DOHH2 (cell line): ENCODE measurements at regions not wholly inside any gene's neighbourhood (a gene's known extent, or its start where the extent isn't known, plus 50 kb on each side); places are given as distances from the start of the nearest gene placed in this dataset.

Experiments
- H3F3A ChIP-seq: fragments of 200-600 bp; sonication (generic), shearing (Covaris generic); 2 replicates; pipeline ENCODE4 v1.6.0; 2016; ENCODE audit warnings: antibody characterized with exemption, mild to moderate bottlenecking; ENCODE audit not compliant: control insufficient read depth, insufficient read depth
- H3K27ac ChIP-seq: fragments of 200-600 bp; sonication (generic); 2 replicates; pipeline ENCODE4 v1.5.1; 2014; ENCODE audit warnings: low read depth, mild to moderate bottlenecking, low read length, moderate library complexity
- H3K27me3 ChIP-seq: fragments of 200-600 bp; sonication (generic); 2 replicates; pipeline ENCODE4 v1.6.1; 2014; ENCODE audit warnings: mild to moderate bottlenecking, low read length, mixed read lengths; ENCODE audit not compliant: control insufficient read depth
- H3K36me3 ChIP-seq: fragments of 200-600 bp; sonication (generic); 2 replicates; pipeline ENCODE4 v1.6.1; 2014; ENCODE audit warnings: mild to moderate bottlenecking, low read length, moderate library complexity, mixed read lengths; ENCODE audit not compliant: control insufficient read depth
- H3K4me1 ChIP-seq: fragments of 200-600 bp; sonication (generic); 2 replicates; pipeline ENCODE4 v1.6.1; 2014; ENCODE audit warnings: mild to moderate bottlenecking, low read length, mixed read lengths; ENCODE audit not compliant: control insufficient read depth
- H3K4me2 ChIP-seq: fragments of 200-600 bp; sonication (generic); 2 replicates; pipeline ENCODE4 v1.6.0; 2014; ENCODE audit warnings: mild to moderate bottlenecking, low read length, moderate library complexity
- H3K4me3 ChIP-seq: fragments of 200-600 bp; sonication (generic); 2 replicates; pipeline ENCODE4 v1.5.1; 2014; ENCODE audit warnings: mild to moderate bottlenecking, low read length, mixed read lengths
- H3K79me2 ChIP-seq: fragments of 200-600 bp; sonication (generic); 2 replicates; pipeline ENCODE4 v1.6.1; 2014; ENCODE audit warnings: mild to moderate bottlenecking, low read length, mixed read lengths; ENCODE audit not compliant: control insufficient read depth
- H3K9me2 ChIP-seq: fragments of 200-600 bp; sonication (generic); replicated peaks from 2 replicates; pipeline ENCODE4 v1.6.1; 2014; ENCODE audit warnings: mild to moderate bottlenecking, low read length, mixed read lengths; ENCODE audit not compliant: control insufficient read depth
- H3K9me3 ChIP-seq: fragments of 200-600 bp; sonication (generic); 2 replicates; pipeline ENCODE4 v1.6.1; 2014; ENCODE audit warnings: antibody characterized with exemption, low read length, mixed read lengths; ENCODE audit not compliant: control insufficient read depth, insufficient read depth
- H4K20me1 ChIP-seq: fragments of 200-600 bp; sonication (generic); 2 replicates; pipeline ENCODE4 v1.6.0; 2014; ENCODE audit warnings: low read depth, mild to moderate bottlenecking, antibody characterized with exemption, low read length, moderate library complexity; ENCODE audit not compliant: control insufficient read depth, insufficient read depth
- EZH2phosphoT487 ChIP-seq: fragments of 200-600 bp; sonication (generic); IDR thresholded peaks from 2 replicates; pipeline ENCODE4 v1.6.1; 2017; ENCODE audit warnings: borderline replicate concordance, mild to moderate bottlenecking, antibody characterized with exemption, low read length, moderate library complexity, mixed read lengths
- TF ChIP-seq, protein P1 (sequence below): fragments of 200-600 bp; sonication (generic); IDR thresholded peaks from one replicate; pipeline ENCODE4 v1.5.1; 2014; ENCODE audit warnings: antibody characterized with exemption, mild to moderate bottlenecking, low read depth, low read length; ENCODE audit not compliant: poor library complexity, severe bottlenecking

DNA sequence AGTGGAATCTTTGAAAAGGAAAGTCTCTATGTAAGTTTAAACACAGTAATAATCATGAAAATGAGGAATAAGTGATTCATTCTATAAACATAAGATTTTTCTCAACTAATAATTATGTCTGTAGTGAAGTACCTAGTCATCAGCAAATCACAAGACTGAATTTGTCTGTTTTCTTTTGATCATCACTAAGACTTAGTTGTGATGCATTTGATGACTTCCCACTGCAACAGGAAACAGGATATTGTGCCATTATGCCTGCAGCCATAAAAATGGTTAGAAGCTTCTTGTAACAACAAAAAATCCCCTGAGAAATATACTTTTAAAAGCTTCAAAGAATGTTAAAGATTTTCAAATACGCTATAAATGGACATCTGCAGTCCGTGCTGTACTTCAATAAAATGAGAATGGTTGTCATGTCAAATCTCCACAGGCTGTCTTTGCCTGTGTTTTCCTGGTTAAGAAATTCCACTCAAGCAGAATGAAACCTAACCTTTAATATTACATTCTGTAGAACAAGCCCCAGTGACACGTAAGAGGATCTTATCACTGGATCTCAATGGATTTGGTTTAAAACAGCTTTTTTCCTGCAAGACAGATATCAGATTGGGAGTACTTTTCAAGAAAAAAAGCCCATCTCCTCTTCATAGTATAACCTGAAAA is 1262.3 kb upstream of the PHF14 start:
- H3K27ac ChIP-seq: no peak overlapping the region
- H3K9me3 ChIP-seq: no peaks in the 10 kb centered on the region
- H3K4me1 ChIP-seq: no peaks in the 10 kb centered on the region
- H3K36me3 ChIP-seq: no peaks in the 10 kb centered on the region
- no peaks in the 10 kb centered on the region for H3F3A ChIP-seq
- TF ChIP-seq, protein P1, sequence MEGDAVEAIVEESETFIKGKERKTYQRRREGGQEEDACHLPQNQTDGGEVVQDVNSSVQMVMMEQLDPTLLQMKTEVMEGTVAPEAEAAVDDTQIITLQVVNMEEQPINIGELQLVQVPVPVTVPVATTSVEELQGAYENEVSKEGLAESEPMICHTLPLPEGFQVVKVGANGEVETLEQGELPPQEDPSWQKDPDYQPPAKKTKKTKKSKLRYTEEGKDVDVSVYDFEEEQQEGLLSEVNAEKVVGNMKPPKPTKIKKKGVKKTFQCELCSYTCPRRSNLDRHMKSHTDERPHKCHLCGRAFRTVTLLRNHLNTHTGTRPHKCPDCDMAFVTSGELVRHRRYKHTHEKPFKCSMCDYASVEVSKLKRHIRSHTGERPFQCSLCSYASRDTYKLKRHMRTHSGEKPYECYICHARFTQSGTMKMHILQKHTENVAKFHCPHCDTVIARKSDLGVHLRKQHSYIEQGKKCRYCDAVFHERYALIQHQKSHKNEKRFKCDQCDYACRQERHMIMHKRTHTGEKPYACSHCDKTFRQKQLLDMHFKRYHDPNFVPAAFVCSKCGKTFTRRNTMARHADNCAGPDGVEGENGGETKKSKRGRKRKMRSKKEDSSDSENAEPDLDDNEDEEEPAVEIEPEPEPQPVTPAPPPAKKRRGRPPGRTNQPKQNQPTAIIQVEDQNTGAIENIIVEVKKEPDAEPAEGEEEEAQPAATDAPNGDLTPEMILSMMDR: no peak
- TF ChIP-seq EZH2phosphoT487: no peak
- no peaks in the 10 kb centered on the region for H4K20me1 ChIP-seq
- H3K9me2 ChIP-seq: no peaks in the 10 kb centered on the region
- H3K4me2 ChIP-seq: no peak overlapping the region
- H3K79me2 ChIP-seq: no peaks in the 10 kb centered on the region
- no peaks in the 10 kb centered on the region for H3K27me3 ChIP-seq
- H3K4me3 ChIP-seq: no peak overlapping the region

DNA sequence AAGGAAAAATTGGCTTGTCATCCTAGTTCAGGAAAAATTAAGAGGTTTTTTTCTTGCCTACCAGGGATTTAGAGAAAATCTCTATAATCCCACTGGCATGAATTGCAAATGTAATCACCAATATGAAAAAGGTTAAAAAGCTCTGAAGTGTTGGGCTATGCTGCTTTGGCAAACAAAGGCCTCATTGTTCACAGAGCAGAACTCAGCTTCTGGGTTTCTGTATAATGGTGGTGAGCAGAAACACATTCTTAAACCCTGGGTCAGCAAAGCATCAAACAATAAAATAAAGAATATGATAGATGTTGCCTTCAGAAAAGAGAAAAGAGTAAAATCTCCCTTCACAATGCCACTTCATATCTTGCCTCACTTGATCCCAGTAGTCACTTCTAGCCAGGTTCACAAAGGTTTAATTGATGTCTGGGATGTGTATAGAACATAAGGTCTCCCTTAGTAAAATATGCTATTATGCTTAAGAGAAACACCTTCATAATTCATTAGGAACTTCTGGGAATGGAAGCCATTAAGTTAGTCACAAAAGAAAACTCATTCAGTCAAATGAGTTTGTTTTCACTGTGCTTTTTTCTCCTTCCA is 1255.5 kb upstream of the PHF14 start:
- no peaks in the 10 kb centered on the region for H4K20me1 ChIP-seq
- no peak overlapping the region for H3K4me3 ChIP-seq
- no peaks in the 10 kb centered on the region for H3K9me3 ChIP-seq
- no peaks in the 10 kb centered on the region for H3K36me3 ChIP-seq
- H3K4me2 ChIP-seq: no peak overlapping the region
- no peaks in the 10 kb centered on the region for H3F3A ChIP-seq
- TF ChIP-seq EZH2phosphoT487: no peak
- TF ChIP-seq, protein P1: no peak
- no peaks in the 10 kb centered on the region for H3K79me2 ChIP-seq
- H3K9me2 ChIP-seq: no peaks in the 10 kb centered on the region
- no peak overlapping the region for H3K27ac ChIP-seq
- no peaks in the 10 kb centered on the region for H3K4me1 ChIP-seq
- no peaks in the 10 kb centered on the region for H3K27me3 ChIP-seq

DNA sequence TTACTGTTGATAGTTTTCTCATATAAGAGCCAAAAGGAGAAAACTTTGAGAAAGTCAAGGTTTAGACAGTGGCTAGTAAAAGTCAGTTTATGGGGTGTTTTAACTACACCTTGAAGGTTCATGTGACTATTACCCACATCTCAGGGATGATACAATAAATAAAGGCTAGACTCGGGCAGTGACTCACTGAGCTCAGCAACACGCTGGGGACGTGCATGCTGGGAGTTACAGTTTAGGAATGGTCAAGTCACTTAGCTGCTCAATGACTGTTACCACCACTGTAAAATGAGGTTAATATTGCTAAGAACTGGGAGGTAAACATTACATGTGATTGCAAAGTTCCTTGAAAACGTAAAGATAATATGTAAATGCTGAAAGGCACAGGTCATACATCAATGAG is 1254.4 kb upstream of the PHF14 start:
- TF ChIP-seq EZH2phosphoT487: no peak
- TF ChIP-seq, protein P1: no peak
- H3K27ac ChIP-seq: no peak overlapping the region
- H3K4me2 ChIP-seq: no peak overlapping the region

More for the DNA sequence above, 1254.4 kb upstream of the PHF14 start:
- Histone ChIP-seq H4K20me1 (no peaks in the 10 kb centered on the region), H3K9me2 (no peaks in the 10 kb centered on the region), H3K27me3 (no peaks in the 10 kb centered on the region), H3K79me2 (no peaks in the 10 kb centered on the region), H3K4me1 (no peaks in the 10 kb centered on the region), H3K4me3 (no peak overlapping the region), H3K36me3 (no peaks in the 10 kb centered on the region), H3F3A (no peaks in the 10 kb centered on the region), H3K9me3 (no peaks in the 10 kb centered on the region)
